ENCODE measurements at regions not wholly inside any gene's neighbourhood (a gene's known extent, or its start where the extent isn't known, plus 50 kb on each side); places are given as distances from the start of the nearest gene placed in this dataset.

DNA sequence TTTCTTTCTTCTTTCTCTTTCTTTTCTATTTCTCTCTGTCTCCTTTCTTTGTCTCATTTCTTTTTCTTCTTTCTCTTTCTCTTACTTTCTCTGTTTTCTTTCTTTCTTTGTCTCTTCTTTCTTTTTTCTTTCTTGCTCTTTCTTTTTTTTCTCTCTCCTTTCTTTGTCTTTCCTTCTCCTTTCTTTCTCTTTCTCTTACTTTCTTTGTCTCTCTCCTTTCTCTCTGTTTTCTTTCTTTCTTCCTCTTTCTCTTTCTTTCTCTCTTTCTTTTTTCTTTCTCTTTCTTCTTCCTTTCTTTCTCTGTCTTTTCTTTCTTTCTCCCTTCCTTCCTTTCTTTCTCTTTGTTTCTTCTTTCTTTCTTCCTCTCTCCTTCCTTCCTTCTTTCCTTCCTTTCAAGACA is 184.8 kb downstream of the CRLF2 start:
- ATAC-seq: no peak
- TF ChIP-seq ZNF565 (CRISPR knock-in tag; conservative IDR thresholded peaks at IDR 0.05; ENCODE audit: low read depth): no peak
- no peak for TF ChIP-seq SNAI2 (CRISPR knock-in tag; IDR thresholded peaks at IDR 0.05)
- TF ChIP-seq ARNTL (CRISPR knock-in tag; IDR thresholded peaks at IDR 0.05; ENCODE audit: borderline replicate concordance, low read depth): no peak
- TF ChIP-seq RARB (CRISPR knock-in tag; IDR thresholded peaks at IDR 0.05): no peak
- TF ChIP-seq POU6F1 (CRISPR knock-in tag; IDR thresholded peaks at IDR 0.05; ENCODE audit: borderline replicate concordance, low read depth): no peak
- no peak for TF ChIP-seq ZFP30 (CRISPR knock-in tag; IDR thresholded peaks at IDR 0.05)
- TF ChIP-seq TCF4 (CRISPR knock-in tag; IDR thresholded peaks at IDR 0.05; ENCODE audit: borderline replicate concordance): no peak
- TF ChIP-seq PPARA (CRISPR knock-in tag; IDR thresholded peaks at IDR 0.05; ENCODE audit: borderline replicate concordance): no peak
- TF ChIP-seq PATZ1 (CRISPR knock-in tag; IDR thresholded peaks at IDR 0.05; ENCODE audit: borderline replicate concordance): no peak
- TF ChIP-seq, protein P1, sequence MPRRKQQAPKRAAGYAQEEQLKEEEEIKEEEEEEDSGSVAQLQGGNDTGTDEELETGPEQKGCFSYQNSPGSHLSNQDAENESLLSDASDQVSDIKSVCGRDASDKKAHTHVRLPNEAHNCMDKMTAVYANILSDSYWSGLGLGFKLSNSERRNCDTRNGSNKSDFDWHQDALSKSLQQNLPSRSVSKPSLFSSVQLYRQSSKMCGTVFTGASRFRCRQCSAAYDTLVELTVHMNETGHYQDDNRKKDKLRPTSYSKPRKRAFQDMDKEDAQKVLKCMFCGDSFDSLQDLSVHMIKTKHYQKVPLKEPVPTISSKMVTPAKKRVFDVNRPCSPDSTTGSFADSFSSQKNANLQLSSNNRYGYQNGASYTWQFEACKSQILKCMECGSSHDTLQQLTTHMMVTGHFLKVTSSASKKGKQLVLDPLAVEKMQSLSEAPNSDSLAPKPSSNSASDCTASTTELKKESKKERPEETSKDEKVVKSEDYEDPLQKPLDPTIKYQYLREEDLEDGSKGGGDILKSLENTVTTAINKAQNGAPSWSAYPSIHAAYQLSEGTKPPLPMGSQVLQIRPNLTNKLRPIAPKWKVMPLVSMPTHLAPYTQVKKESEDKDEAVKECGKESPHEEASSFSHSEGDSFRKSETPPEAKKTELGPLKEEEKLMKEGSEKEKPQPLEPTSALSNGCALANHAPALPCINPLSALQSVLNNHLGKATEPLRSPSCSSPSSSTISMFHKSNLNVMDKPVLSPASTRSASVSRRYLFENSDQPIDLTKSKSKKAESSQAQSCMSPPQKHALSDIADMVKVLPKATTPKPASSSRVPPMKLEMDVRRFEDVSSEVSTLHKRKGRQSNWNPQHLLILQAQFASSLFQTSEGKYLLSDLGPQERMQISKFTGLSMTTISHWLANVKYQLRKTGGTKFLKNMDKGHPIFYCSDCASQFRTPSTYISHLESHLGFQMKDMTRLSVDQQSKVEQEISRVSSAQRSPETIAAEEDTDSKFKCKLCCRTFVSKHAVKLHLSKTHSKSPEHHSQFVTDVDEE (CRISPR knock-in tag; IDR thresholded peaks at IDR 0.05): no peak
- TF ChIP-seq OSR1 (CRISPR knock-in tag; IDR thresholded peaks at IDR 0.05): no peak
- no peak for TF ChIP-seq ZFP3 (CRISPR knock-in tag; IDR thresholded peaks at IDR 0.05)
- TF ChIP-seq CSRNP3 (CRISPR knock-in tag; IDR thresholded peaks at IDR 0.05): no peak
- no peak for TF ChIP-seq ZNF70 (CRISPR knock-in tag; IDR thresholded peaks at IDR 0.05)
- TF ChIP-seq CSDC2 (CRISPR knock-in tag; IDR thresholded peaks at IDR 0.05): no peak
- TF ChIP-seq, protein P2, sequence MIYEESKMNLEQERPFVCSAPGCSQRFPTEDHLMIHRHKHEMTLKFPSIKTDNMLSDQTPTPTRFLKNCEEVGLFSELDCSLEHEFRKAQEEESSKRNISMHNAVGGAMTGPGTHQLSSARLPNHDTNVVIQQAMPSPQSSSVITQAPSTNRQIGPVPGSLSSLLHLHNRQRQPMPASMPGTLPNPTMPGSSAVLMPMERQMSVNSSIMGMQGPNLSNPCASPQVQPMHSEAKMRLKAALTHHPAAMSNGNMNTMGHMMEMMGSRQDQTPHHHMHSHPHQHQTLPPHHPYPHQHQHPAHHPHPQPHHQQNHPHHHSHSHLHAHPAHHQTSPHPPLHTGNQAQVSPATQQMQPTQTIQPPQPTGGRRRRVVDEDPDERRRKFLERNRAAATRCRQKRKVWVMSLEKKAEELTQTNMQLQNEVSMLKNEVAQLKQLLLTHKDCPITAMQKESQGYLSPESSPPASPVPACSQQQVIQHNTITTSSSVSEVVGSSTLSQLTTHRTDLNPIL (CRISPR knock-in tag; IDR thresholded peaks at IDR 0.05; ENCODE audit: low read depth): no peak

- no peak for TF ChIP-seq ZC3H10 (CRISPR knock-in tag; IDR thresholded peaks at IDR 0.05)
- TF ChIP-seq ZNF8 (CRISPR knock-in tag; IDR thresholded peaks at IDR 0.05): no peak
- no peak for TF ChIP-seq ZNF565 (CRISPR knock-in tag; conservative IDR thresholded peaks at IDR 0.05; ENCODE audit: low read depth)
- TF ChIP-seq PATZ1 (CRISPR knock-in tag; IDR thresholded peaks at IDR 0.05; ENCODE audit: borderline replicate concordance): no peak
- TF ChIP-seq, protein P1 (CRISPR knock-in tag; IDR thresholded peaks at IDR 0.05): no peak
- no peak for TF ChIP-seq OSR1 (CRISPR knock-in tag; IDR thresholded peaks at IDR 0.05)
- no peak for TF ChIP-seq ZNF70 (CRISPR knock-in tag; IDR thresholded peaks at IDR 0.05)
- TF ChIP-seq, protein P2 (CRISPR knock-in tag; IDR thresholded peaks at IDR 0.05; ENCODE audit: low read depth): no peak
- no peak for TF ChIP-seq GLIS3 (CRISPR knock-in tag; IDR thresholded peaks at IDR 0.05)
- no peak for TF ChIP-seq ZFP3 (CRISPR knock-in tag; IDR thresholded peaks at IDR 0.05)
- TF ChIP-seq ESRRG (CRISPR knock-in tag; IDR thresholded peaks at IDR 0.05): no peak
- no peak for TF ChIP-seq PPARA (CRISPR knock-in tag; IDR thresholded peaks at IDR 0.05; ENCODE audit: borderline replicate concordance)
- no peak for TF ChIP-seq ARNTL (CRISPR knock-in tag; IDR thresholded peaks at IDR 0.05; ENCODE audit: borderline replicate concordance, low read depth)
- no peak for TF ChIP-seq TCF4 (CRISPR knock-in tag; IDR thresholded peaks at IDR 0.05; ENCODE audit: borderline replicate concordance)
- no peak for TF ChIP-seq SNAI2 (CRISPR knock-in tag; IDR thresholded peaks at IDR 0.05)
- TF ChIP-seq CSRNP3 (CRISPR knock-in tag; IDR thresholded peaks at IDR 0.05): no peak
- TF ChIP-seq CSDC2 (CRISPR knock-in tag; IDR thresholded peaks at IDR 0.05): no peak
- no peak for TF ChIP-seq BACH2 (CRISPR knock-in tag; IDR thresholded peaks at IDR 0.05; ENCODE audit: borderline replicate concordance)
- no peak for TF ChIP-seq ZFP30 (CRISPR knock-in tag; IDR thresholded peaks at IDR 0.05)
- no peak for ATAC-seq
Observed at GRCh38 chrX:1027133-1027532, 185.3 kb downstream of the CRLF2 start.
